ENCODE measurements at regions not wholly inside any gene's neighbourhood (a gene's known extent, or its start where the extent isn't known, plus 50 kb on each side); places are given as distances from the start of the nearest gene placed in this dataset.

DNA sequence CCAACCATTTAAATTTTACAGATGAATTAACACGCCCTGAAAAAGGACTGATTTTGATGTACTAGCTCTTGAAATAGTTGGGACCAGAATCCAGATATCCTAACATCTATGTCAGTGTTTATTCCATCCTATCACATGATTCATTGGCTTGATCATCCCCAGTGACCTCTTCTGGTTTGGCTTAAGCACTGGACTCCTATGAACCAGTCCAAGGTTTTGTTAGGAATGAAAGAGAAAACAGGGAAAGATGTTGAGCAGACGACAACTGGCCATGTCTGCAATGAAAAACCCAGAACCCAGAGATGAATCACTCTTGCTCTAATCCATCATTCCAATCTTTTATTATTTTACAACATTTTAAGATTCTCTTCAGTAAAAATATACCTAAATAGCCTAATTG, 1080.9 kb downstream of the SORCS1 start:
- TF ChIP-seq, protein P1, sequence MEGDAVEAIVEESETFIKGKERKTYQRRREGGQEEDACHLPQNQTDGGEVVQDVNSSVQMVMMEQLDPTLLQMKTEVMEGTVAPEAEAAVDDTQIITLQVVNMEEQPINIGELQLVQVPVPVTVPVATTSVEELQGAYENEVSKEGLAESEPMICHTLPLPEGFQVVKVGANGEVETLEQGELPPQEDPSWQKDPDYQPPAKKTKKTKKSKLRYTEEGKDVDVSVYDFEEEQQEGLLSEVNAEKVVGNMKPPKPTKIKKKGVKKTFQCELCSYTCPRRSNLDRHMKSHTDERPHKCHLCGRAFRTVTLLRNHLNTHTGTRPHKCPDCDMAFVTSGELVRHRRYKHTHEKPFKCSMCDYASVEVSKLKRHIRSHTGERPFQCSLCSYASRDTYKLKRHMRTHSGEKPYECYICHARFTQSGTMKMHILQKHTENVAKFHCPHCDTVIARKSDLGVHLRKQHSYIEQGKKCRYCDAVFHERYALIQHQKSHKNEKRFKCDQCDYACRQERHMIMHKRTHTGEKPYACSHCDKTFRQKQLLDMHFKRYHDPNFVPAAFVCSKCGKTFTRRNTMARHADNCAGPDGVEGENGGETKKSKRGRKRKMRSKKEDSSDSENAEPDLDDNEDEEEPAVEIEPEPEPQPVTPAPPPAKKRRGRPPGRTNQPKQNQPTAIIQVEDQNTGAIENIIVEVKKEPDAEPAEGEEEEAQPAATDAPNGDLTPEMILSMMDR (IDR thresholded peaks at IDR 0.05; ENCODE audit: poor library complexity), result no peak
- TF ChIP-seq EZH2 (IDR thresholded peaks at IDR 0.05; ENCODE audit: borderline replicate concordance), result no peak
